ENCODE measurements at regions not wholly inside any gene's neighbourhood (a gene's known extent, or its start where the extent isn't known, plus 50 kb on each side); places are given as distances from the start of the nearest gene placed in this dataset.

DNA sequence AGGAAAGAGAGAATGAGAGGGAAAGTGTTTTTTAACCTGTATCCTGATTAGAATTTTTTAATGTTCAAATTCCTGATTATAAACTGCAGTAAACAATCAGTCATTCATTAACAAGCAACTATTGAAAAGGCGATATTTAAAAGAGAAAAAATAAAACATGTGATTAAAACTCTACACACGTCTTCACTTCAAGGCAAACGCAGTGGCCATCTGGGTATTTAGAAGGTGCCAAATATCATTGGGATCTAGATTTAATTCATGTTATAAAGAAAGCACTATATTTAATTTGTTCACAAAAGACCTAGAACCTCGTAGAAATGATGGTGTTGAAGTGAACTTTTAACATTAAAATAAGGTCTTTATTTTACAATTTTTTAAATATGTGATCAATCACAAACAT, 189.4 kb upstream of the KLF14 start:
- TF ChIP-seq ZFX (IDR thresholded peaks at IDR 0.05; ENCODE audit: borderline replicate concordance) = no peak
- TF ChIP-seq, protein P1, sequence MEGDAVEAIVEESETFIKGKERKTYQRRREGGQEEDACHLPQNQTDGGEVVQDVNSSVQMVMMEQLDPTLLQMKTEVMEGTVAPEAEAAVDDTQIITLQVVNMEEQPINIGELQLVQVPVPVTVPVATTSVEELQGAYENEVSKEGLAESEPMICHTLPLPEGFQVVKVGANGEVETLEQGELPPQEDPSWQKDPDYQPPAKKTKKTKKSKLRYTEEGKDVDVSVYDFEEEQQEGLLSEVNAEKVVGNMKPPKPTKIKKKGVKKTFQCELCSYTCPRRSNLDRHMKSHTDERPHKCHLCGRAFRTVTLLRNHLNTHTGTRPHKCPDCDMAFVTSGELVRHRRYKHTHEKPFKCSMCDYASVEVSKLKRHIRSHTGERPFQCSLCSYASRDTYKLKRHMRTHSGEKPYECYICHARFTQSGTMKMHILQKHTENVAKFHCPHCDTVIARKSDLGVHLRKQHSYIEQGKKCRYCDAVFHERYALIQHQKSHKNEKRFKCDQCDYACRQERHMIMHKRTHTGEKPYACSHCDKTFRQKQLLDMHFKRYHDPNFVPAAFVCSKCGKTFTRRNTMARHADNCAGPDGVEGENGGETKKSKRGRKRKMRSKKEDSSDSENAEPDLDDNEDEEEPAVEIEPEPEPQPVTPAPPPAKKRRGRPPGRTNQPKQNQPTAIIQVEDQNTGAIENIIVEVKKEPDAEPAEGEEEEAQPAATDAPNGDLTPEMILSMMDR (IDR thresholded peaks at IDR 0.05) = no peak
- H3K27ac ChIP-seq = no peak overlapping the region

DNA sequence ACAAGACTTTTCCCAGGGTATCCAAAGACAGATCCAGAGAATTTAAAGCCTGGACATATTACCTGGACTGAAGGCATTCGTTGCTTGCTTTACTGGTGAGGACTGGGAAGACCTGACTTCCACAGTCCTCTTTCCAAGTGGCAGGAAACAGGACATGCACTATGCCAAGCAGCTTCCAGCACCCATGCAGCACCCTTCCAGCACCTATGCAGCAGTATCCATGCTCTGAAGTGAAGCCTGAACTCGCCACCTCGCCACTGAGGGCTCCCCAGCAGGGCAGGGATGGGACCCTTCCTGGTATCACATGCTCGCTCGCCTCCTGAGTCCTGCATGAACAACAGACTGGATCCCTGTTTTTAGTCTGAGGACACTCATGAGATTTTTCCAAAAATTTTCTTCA, 189.9 kb upstream of the KLF14 start:
- H3K27ac ChIP-seq = no peak overlapping the region

DNA sequence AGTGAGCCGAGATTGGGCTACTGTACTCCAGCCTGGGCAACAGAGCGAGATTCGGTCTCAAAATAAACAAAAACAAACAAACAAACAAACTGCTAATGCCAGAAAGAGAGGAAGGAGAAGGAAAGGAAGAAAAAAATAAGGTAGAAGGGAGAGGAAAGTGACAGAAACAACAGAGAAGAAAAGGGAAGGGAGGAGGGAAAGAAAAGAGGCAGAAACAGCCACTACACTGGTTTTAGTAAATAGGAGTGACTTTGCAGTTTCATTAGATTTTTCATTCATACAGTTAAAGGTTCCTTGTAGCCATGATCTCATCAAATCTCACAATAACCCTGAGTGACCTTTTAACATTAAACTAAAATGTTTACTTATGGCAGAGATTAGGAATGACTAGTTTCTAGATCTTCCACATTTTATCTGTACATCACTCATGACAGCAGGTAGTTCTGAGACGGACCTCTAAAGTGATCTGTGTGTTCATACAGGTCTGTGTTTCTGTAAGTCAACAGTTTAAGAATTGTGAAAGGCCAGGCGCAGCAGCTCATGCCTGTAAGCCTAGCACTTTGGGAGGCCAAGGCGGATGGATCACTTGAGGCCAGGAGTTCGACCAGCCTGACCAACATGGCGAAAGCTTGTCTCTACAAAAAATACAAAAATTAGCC, 191.3 kb upstream of the KLF14 start:
- TF ChIP-seq, protein P1 (IDR thresholded peaks at IDR 0.05) = no peak
- TF ChIP-seq ZFX (IDR thresholded peaks at IDR 0.05; ENCODE audit: borderline replicate concordance) = no peak
- H3K27ac ChIP-seq = no peak overlapping the region

More for the DNA sequence above, 189.9 kb upstream of the KLF14 start:
- no peak for TF ChIP-seq ZFX (IDR thresholded peaks at IDR 0.05; ENCODE audit: borderline replicate concordance)
- TF ChIP-seq, protein P1 (IDR thresholded peaks at IDR 0.05) = no peak

DNA sequence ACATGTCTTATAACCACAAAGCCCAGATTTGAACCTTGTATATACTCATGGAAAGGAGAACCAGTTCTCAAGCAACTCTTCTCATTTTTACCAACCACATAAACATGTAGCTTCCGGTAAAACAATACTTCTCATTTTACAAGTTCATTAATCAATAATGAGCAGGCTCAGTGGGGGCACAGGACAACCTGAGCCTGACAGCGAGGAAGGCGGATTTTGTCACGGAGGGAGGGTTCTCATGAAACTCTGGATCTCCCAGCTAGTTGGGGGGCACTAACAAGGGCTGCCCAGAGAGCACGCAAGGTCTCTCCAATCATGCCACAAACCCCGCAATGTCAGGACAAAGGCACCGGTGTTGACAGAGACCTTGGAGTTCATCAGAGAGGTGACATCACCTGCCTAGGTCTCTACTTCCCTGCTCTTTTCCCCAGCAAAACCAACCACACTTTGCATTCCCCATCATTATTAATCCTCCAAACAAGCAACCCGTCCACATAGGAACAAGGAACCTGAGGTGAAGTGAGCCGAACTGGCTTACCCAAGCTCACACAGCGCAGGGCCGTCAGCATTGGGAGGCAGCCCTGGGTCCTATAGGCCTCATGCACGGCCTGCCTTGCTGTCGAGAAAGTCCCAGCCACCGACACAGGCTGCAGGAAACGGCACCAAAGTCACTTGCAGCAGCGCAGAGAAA, 192.1 kb upstream of the KLF14 start:
- TF ChIP-seq, protein P1 (IDR thresholded peaks at IDR 0.05) = no peak
- no peak for TF ChIP-seq ZFX (IDR thresholded peaks at IDR 0.05; ENCODE audit: borderline replicate concordance)

DNA sequence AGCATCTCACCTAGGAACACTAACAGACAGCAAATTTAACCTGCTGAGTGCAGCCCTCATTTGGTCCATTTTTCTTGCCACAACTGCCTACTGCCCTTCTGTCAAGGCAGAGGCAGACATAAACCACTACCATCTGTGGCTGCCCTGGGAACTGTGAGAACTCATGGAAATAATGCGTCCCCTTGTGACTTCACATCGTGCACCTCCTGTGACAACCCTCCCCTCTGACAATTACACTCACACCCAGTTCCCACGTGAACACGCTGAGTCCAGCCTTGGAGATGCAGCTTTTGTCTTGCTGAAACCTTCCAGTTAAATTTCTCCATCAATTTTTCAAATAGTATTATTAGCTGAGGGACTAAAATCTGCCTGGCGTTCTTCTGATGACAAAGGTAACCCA, 193.1 kb upstream of the KLF14 start:
- TF ChIP-seq, protein P1 (IDR thresholded peaks at IDR 0.05) = no peak
- no peak for TF ChIP-seq ZFX (IDR thresholded peaks at IDR 0.05; ENCODE audit: borderline replicate concordance)
- no peak overlapping the region for H3K27ac ChIP-seq

More for the DNA sequence above, 192.1 kb upstream of the KLF14 start:
- no peak overlapping the region for H3K27ac ChIP-seq

DNA sequence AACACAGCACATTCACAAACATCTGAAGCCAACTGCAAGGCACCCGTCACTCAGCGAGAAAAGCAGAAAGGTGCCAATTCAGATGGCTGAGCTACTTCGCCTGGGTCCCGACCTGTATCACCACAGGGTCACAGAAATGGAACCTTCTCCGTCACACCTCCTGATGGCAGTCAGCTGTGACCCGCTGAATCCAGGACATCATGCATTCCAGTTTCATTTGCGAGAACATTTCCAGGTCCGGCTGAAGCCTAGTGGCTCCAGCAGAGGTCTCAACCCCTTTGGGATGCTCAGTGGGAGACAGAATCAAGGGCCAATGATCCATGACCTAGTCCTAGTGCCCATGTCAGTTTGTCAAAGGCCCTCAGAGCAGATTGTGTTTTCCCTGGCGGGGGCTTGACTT, 193.6 kb upstream of the KLF14 start:
- H3K27ac ChIP-seq = no peak overlapping the region
- TF ChIP-seq, protein P1 (IDR thresholded peaks at IDR 0.05) = no peak

Measured in 22Rv1 (cell line).